ENCODE measurements at regions not wholly inside any gene's neighbourhood (a gene's known extent, or its start where the extent isn't known, plus 50 kb on each side); places are given as distances from the start of the nearest gene placed in this dataset.

DNA sequence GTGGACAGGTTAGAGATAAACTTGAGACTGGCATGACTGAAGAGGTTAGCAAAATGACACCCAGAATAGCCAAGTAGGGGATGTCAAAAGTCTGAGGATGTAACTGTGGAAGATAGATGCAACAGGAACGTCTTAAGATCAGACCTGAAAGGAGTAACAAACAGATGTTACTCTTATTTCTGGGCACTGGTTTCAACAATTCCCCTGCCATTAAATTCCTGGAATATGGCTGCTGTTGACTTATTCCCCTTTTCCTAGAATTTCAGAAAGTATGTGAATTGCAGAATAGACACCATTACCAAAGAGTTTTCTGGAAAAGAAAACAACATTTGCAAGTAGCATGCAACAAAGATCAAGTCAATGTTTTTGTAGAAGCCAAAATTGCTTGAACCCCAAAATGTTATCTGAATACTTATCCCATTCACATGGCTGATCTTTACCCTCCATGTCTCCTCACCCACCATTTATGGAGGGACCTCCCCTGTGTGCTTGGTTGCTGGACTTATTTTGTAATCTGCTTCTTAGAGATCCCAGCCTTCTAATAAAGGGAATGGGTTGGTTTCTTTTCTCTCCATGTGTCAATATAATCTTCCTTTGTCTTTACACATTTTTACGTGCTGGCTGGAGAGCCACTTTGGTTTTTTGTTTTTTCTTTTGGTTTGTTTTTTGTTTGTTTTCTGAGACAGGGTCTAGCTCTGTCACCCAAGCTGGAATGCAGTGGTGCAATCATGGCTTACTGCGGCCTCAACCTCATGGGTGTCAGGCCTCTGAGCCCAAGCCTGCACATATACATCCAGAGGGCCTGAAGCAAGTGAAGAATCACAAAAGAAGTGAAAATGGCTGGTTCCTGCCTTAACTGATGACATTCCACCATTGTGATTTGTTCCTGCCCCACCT, 57.0 kb downstream of the BBS10 start:
- TF ChIP-seq, protein P1, sequence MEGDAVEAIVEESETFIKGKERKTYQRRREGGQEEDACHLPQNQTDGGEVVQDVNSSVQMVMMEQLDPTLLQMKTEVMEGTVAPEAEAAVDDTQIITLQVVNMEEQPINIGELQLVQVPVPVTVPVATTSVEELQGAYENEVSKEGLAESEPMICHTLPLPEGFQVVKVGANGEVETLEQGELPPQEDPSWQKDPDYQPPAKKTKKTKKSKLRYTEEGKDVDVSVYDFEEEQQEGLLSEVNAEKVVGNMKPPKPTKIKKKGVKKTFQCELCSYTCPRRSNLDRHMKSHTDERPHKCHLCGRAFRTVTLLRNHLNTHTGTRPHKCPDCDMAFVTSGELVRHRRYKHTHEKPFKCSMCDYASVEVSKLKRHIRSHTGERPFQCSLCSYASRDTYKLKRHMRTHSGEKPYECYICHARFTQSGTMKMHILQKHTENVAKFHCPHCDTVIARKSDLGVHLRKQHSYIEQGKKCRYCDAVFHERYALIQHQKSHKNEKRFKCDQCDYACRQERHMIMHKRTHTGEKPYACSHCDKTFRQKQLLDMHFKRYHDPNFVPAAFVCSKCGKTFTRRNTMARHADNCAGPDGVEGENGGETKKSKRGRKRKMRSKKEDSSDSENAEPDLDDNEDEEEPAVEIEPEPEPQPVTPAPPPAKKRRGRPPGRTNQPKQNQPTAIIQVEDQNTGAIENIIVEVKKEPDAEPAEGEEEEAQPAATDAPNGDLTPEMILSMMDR (conservative IDR thresholded peaks at IDR 0.05; ENCODE audit: low read depth, low read length): no peak
- TF ChIP-seq, protein P2, sequence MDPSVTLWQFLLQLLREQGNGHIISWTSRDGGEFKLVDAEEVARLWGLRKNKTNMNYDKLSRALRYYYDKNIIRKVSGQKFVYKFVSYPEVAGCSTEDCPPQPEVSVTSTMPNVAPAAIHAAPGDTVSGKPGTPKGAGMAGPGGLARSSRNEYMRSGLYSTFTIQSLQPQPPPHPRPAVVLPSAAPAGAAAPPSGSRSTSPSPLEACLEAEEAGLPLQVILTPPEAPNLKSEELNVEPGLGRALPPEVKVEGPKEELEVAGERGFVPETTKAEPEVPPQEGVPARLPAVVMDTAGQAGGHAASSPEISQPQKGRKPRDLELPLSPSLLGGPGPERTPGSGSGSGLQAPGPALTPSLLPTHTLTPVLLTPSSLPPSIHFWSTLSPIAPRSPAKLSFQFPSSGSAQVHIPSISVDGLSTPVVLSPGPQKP (IDR thresholded peaks at IDR 0.05; ENCODE audit: borderline replicate concordance, low read depth, low read length): no peak
- no peak for TF ChIP-seq POLR2A (IDR thresholded peaks at IDR 0.05; ENCODE audit: low read depth, low read length)
- no peak for TF ChIP-seq FOS (IDR thresholded peaks at IDR 0.05; ENCODE audit: low read depth, low read length)
- TF ChIP-seq, protein P3, sequence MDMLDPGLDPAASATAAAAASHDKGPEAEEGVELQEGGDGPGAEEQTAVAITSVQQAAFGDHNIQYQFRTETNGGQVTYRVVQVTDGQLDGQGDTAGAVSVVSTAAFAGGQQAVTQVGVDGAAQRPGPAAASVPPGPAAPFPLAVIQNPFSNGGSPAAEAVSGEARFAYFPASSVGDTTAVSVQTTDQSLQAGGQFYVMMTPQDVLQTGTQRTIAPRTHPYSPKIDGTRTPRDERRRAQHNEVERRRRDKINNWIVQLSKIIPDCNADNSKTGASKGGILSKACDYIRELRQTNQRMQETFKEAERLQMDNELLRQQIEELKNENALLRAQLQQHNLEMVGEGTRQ (IDR thresholded peaks at IDR 0.05; ENCODE audit: low read depth, low read length): no peak
- TF ChIP-seq RAD21 (IDR thresholded peaks at IDR 0.05; ENCODE audit: low read length): no peak
- TF ChIP-seq CEBPB (IDR thresholded peaks at IDR 0.05; ENCODE audit: low read depth, low read length): no peak
- TF ChIP-seq MXI1 (IDR thresholded peaks at IDR 0.05; ENCODE audit: borderline replicate concordance, low read depth, low read length): no peak
- TF ChIP-seq BHLHE40 (IDR thresholded peaks at IDR 0.05; ENCODE audit: low read depth, low read length): no peak
- no peak for TF ChIP-seq MAFK (IDR thresholded peaks at IDR 0.05; ENCODE audit: low read depth, low read length)
- no peak for TF ChIP-seq SMC3 (IDR thresholded peaks at IDR 0.05; ENCODE audit: low read depth, low read length)
- TF ChIP-seq CHD1 (IDR thresholded peaks at IDR 0.05; ENCODE audit: low read depth, low read length): no peak
- no peak for TF ChIP-seq RFX5 (IDR thresholded peaks at IDR 0.05; ENCODE audit: low read depth, low read length)
- no peak for TF ChIP-seq NFE2L2 (IDR thresholded peaks at IDR 0.05; ENCODE audit: low read depth, low read length)
